ENCODE measurements at regions not wholly inside any gene's neighbourhood (a gene's known extent, or its start where the extent isn't known, plus 50 kb on each side); places are given as distances from the start of the nearest gene placed in this dataset.

DNA sequence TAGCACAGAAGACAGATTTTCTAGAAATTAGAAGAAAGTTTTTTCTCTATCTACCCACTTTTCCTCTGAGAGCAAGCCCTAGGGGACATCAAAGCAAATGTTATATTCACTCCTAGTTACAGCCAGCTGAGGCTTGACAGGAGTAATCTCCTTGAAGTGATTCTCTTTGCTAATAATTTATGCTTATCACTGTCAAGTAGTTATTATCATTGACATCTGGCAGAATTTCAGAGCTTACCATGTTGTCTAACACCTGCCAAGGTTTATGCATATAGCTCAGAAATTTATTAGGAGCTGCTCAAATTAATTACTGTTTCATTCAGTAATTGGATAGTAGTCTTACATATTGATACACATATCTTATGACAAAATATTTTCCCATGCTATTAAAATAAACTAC lies 465.9 kb upstream of the ATXN8OS start:
- no peak for TF ChIP-seq POLR2AphosphoS5 (IDR thresholded peaks at IDR 0.05; ENCODE audit: low read depth, low read length)
- TF ChIP-seq POLR2A (IDR thresholded peaks at IDR 0.05; ENCODE audit: low read depth, low read length) = no peak
- TF ChIP-seq TAF1 (IDR thresholded peaks at IDR 0.05; ENCODE audit: low read depth, low read length) = no peak
- no peak for TF ChIP-seq POU2F2 (IDR thresholded peaks at IDR 0.05; ENCODE audit: low read depth, low read length)
- TF ChIP-seq SPI1 (IDR thresholded peaks at IDR 0.05; ENCODE audit: low read depth, low read length) = no peak
- no peak for TF ChIP-seq PAX5 (IDR thresholded peaks at IDR 0.05; ENCODE audit: insufficient read depth, low read length, severe bottlenecking)
